ENCODE measurements at regions not wholly inside any gene's neighbourhood (a gene's known extent, or its start where the extent isn't known, plus 50 kb on each side); places are given as distances from the start of the nearest gene placed in this dataset.

GRCh38 chr15:93671387-93671943 is 559.9 kb upstream of the MCTP2 start:
- TF ChIP-seq, protein P1, sequence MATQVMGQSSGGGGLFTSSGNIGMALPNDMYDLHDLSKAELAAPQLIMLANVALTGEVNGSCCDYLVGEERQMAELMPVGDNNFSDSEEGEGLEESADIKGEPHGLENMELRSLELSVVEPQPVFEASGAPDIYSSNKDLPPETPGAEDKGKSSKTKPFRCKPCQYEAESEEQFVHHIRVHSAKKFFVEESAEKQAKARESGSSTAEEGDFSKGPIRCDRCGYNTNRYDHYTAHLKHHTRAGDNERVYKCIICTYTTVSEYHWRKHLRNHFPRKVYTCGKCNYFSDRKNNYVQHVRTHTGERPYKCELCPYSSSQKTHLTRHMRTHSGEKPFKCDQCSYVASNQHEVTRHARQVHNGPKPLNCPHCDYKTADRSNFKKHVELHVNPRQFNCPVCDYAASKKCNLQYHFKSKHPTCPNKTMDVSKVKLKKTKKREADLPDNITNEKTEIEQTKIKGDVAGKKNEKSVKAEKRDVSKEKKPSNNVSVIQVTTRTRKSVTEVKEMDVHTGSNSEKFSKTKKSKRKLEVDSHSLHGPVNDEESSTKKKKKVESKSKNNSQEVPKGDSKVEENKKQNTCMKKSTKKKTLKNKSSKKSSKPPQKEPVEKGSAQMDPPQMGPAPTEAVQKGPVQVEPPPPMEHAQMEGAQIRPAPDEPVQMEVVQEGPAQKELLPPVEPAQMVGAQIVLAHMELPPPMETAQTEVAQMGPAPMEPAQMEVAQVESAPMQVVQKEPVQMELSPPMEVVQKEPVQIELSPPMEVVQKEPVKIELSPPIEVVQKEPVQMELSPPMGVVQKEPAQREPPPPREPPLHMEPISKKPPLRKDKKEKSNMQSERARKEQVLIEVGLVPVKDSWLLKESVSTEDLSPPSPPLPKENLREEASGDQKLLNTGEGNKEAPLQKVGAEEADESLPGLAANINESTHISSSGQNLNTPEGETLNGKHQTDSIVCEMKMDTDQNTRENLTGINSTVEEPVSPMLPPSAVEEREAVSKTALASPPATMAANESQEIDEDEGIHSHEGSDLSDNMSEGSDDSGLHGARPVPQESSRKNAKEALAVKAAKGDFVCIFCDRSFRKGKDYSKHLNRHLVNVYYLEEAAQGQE (IDR thresholded peaks at IDR 0.05; ENCODE audit: insufficient replicate concordance, low read depth) = no peak
- TF ChIP-seq, protein P2, sequence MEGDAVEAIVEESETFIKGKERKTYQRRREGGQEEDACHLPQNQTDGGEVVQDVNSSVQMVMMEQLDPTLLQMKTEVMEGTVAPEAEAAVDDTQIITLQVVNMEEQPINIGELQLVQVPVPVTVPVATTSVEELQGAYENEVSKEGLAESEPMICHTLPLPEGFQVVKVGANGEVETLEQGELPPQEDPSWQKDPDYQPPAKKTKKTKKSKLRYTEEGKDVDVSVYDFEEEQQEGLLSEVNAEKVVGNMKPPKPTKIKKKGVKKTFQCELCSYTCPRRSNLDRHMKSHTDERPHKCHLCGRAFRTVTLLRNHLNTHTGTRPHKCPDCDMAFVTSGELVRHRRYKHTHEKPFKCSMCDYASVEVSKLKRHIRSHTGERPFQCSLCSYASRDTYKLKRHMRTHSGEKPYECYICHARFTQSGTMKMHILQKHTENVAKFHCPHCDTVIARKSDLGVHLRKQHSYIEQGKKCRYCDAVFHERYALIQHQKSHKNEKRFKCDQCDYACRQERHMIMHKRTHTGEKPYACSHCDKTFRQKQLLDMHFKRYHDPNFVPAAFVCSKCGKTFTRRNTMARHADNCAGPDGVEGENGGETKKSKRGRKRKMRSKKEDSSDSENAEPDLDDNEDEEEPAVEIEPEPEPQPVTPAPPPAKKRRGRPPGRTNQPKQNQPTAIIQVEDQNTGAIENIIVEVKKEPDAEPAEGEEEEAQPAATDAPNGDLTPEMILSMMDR (IDR thresholded peaks at IDR 0.05; ENCODE audit: insufficient read depth, low read length) = no peak
- TF ChIP-seq GABPA (IDR thresholded peaks at IDR 0.05; ENCODE audit: low read depth) (no peak), POLR2AphosphoS5 (IDR thresholded peaks at IDR 0.05; ENCODE audit: low read depth) (no peak), SPI1 (IDR thresholded peaks at IDR 0.05; ENCODE audit: borderline replicate concordance, low read depth) (no peak)
- no peak overlapping the region for H3K4me3 ChIP-seq (replicated peaks; ENCODE audit: insufficient read depth, low read length)
- DNase-seq (ENCODE audit: low read depth in 1 of 2, low spot score in 1 of 2) = no peak
- no peaks in the 10 kb centered on the region for H3K27me3 ChIP-seq (ENCODE audit: insufficient read depth, poor library complexity, severe bottlenecking)
- H3K27ac ChIP-seq (replicated peaks) = no peak overlapping the region

- DNase-seq (ENCODE audit: low read depth in 1 of 2, low spot score in 1 of 2) = no peak
- Histone ChIP-seq H3K4me3 (replicated peaks; ENCODE audit: insufficient read depth, low read length) (no peak overlapping the region), H3K27ac (replicated peaks) (no peak overlapping the region), H3K27me3 (ENCODE audit: insufficient read depth, poor library complexity, severe bottlenecking) (no peaks in the 10 kb centered on the region)
- TF ChIP-seq POLR2AphosphoS5 (IDR thresholded peaks at IDR 0.05; ENCODE audit: low read depth) (no peak), SPI1 (IDR thresholded peaks at IDR 0.05; ENCODE audit: borderline replicate concordance, low read depth) (no peak), GABPA (IDR thresholded peaks at IDR 0.05; ENCODE audit: low read depth) (no peak)
- TF ChIP-seq, protein P1 (IDR thresholded peaks at IDR 0.05; ENCODE audit: insufficient replicate concordance, low read depth) = no peak
- TF ChIP-seq, protein P2 (IDR thresholded peaks at IDR 0.05; ENCODE audit: insufficient read depth, low read length) = no peak
Measured at GRCh38 chr15:93670931-93671330, 560.4 kb upstream of the MCTP2 start.

- H3K4me3 ChIP-seq (replicated peaks; ENCODE audit: insufficient read depth, low read length) = no peak overlapping the region
Measured at GRCh38 chr15:93664213-93664956, 567.0 kb upstream of the MCTP2 start.

More at GRCh38 chr15:93664213-93664956, 567.0 kb upstream of the MCTP2 start:
- H3K27ac ChIP-seq (replicated peaks) = no peak overlapping the region
- no peaks in the 10 kb centered on the region for H3K27me3 ChIP-seq (ENCODE audit: insufficient read depth, poor library complexity, severe bottlenecking)
- DNase-seq (ENCODE audit: low read depth in 1 of 2, low spot score in 1 of 2) = no peak
- TF ChIP-seq, protein P1 (IDR thresholded peaks at IDR 0.05; ENCODE audit: insufficient replicate concordance, low read depth) = no peak
- TF ChIP-seq SPI1 (IDR thresholded peaks at IDR 0.05; ENCODE audit: borderline replicate concordance, low read depth) (no peak), POLR2AphosphoS5 (IDR thresholded peaks at IDR 0.05; ENCODE audit: low read depth) (no peak), GABPA (IDR thresholded peaks at IDR 0.05; ENCODE audit: low read depth) (no peak)
- TF ChIP-seq, protein P2 (IDR thresholded peaks at IDR 0.05; ENCODE audit: insufficient read depth, low read length) = no peak

Data from HL-60 (cell line).